Loucy (cell line): ENCODE measurements at regions not wholly inside any gene's neighbourhood (a gene's known extent, or its start where the extent isn't known, plus 50 kb on each side); places are given as distances from the start of the nearest gene placed in this dataset.

Source experiments
- H2AFZ ChIP-seq: fragments of 200-600 bp; sonication (generic); 2 replicates; pipeline ENCODE4 v1.6.0; 2016; ENCODE audit warnings: antibody characterized with exemption, mild to moderate bottlenecking, low read length, moderate library complexity
- H3F3A ChIP-seq: fragments of 200-600 bp; 2 replicates; pipeline ENCODE4 v1.6.0; 2016; ENCODE audit warnings: antibody characterized with exemption, low read depth, mild to moderate bottlenecking
- H3K27me3 ChIP-seq: fragments of 200-600 bp; sonication (generic); 2 replicates; pipeline ENCODE4 v1.6.1; 2014; ENCODE audit warnings: low read length, mild to moderate bottlenecking; ENCODE audit not compliant: insufficient read depth, poor library complexity, severe bottlenecking
- H3K36me3 ChIP-seq: fragments of 200-600 bp; sonication (generic); 2 replicates; pipeline ENCODE4 v1.6.1; 2016; ENCODE audit warnings: low read length; ENCODE audit not compliant: insufficient read depth
- H3K4me1 ChIP-seq: fragments of 200-600 bp; sonication (generic); 2 replicates; pipeline ENCODE4 v1.5.1; 2014; ENCODE audit warnings: low read length, mild to moderate bottlenecking; ENCODE audit not compliant: insufficient read depth, poor library complexity, severe bottlenecking
- H3K4me2 ChIP-seq: fragments of 200-600 bp; sonication (generic); 2 replicates; pipeline ENCODE4 v1.6.0; 2014; ENCODE audit warnings: antibody characterized with exemption, low read length, low read depth, mild to moderate bottlenecking; ENCODE audit not compliant: poor library complexity, severe bottlenecking
- H3K4me3 ChIP-seq: fragments of 200-600 bp; sonication (generic); 2 replicates; pipeline ENCODE4 v1.5.1; 2014; ENCODE audit warnings: low read length, mild to moderate bottlenecking, mixed read lengths; ENCODE audit not compliant: poor library complexity, severe bottlenecking
- H3K79me2 ChIP-seq: fragments of 200-600 bp; sonication (generic); 2 replicates; pipeline ENCODE4 v1.6.1; 2014; ENCODE audit warnings: low read length; ENCODE audit not compliant: insufficient read depth
- H3K9ac ChIP-seq: fragments of 200-600 bp; sonication (generic); 2 replicates; pipeline ENCODE4 v1.6.0; 2014; ENCODE audit warnings: mild to moderate bottlenecking, low read depth, low read length, moderate library complexity; ENCODE audit not compliant: poor library complexity, severe bottlenecking
- H3K9me2 ChIP-seq: fragments of 200-600 bp; sonication (generic); replicated peaks from 2 replicates; pipeline ENCODE4 v1.6.1; 2016; ENCODE audit warnings: low read depth, low read length, mixed read lengths
- H3K9me3 ChIP-seq: fragments of 200-600 bp; sonication (generic); 2 replicates; pipeline ENCODE4 v1.6.1; 2014; ENCODE audit warnings: mild to moderate bottlenecking, antibody characterized with exemption, low read length, low read depth; ENCODE audit not compliant: insufficient read depth
- H4K20me1 ChIP-seq: fragments of 200-600 bp; sonication (generic); 2 replicates; pipeline ENCODE4 v1.6.0; 2014; ENCODE audit warnings: antibody characterized with exemption, low read length, mild to moderate bottlenecking; ENCODE audit not compliant: insufficient read depth, poor library complexity, severe bottlenecking
- CTCF ChIP-seq: fragments of 200-600 bp; sonication (generic); conservative IDR thresholded peaks from 2 replicates; pipeline ENCODE4 v1.5.1; 2014; ENCODE audit warnings: mild to moderate bottlenecking, antibody characterized with exemption, low read length
- EZH2phosphoT487 ChIP-seq: fragments of 200-600 bp; IDR thresholded peaks from 2 replicates; pipeline ENCODE4 v1.6.1; 2018; ENCODE audit warnings: antibody characterized with exemption, mild to moderate bottlenecking, moderate library complexity, borderline replicate concordance

- no peaks in the 10 kb centered on the region for H3K79me2 ChIP-seq
- no peaks in the 10 kb centered on the region for H3K4me1 ChIP-seq
- no peak overlapping the region for H3K9ac ChIP-seq
- no peaks in the 10 kb centered on the region for H3K9me2 ChIP-seq
- no peaks in the 10 kb centered on the region for H4K20me1 ChIP-seq
- H3K4me3 ChIP-seq = no peak overlapping the region
- TF ChIP-seq EZH2phosphoT487 (no peak), CTCF (no peak)
- H3K4me2 ChIP-seq = no peak overlapping the region
- no peaks in the 10 kb centered on the region for H3F3A ChIP-seq
- no peak overlapping the region for H2AFZ ChIP-seq
- H3K27me3 ChIP-seq = no peaks in the 10 kb centered on the region
- no peaks in the 10 kb centered on the region for H3K36me3 ChIP-seq
- H3K9me3 ChIP-seq = no peaks in the 10 kb centered on the region; the same call in 1 of the 2 replicates
Measured at GRCh38 chr5:119811458-119811857, 182.1 kb downstream of the FAM170A start.

GRCh38 chr5:119814655-119815054 lies 185.3 kb downstream of the FAM170A start:
- Histone ChIP-seq H3K4me1 (no peaks in the 10 kb centered on the region), H3K9me3 (no peaks in the 10 kb centered on the region), H3K27me3 (no peaks in the 10 kb centered on the region), H3F3A (no peaks in the 10 kb centered on the region), H2AFZ (no peak overlapping the region), H3K9me2 (no peaks in the 10 kb centered on the region), H4K20me1 (no peaks in the 10 kb centered on the region), H3K9ac (no peak overlapping the region), H3K4me3 (no peak overlapping the region), H3K36me3 (no peaks in the 10 kb centered on the region), H3K4me2 (no peak overlapping the region), H3K79me2 (no peaks in the 10 kb centered on the region)
- no peak for TF ChIP-seq EZH2phosphoT487
- no peak for TF ChIP-seq CTCF

GRCh38 chr5:119816055-119816454 lies 186.7 kb downstream of the FAM170A start:
- TF ChIP-seq EZH2phosphoT487 (no peak), CTCF (no peak)
- no peak overlapping the region for H3K4me2 ChIP-seq
- H3K27me3 ChIP-seq = no peaks in the 10 kb centered on the region
- no peaks in the 10 kb centered on the region for H3K79me2 ChIP-seq
- no peaks in the 10 kb centered on the region for H3K4me1 ChIP-seq
- no peaks in the 10 kb centered on the region for H3F3A ChIP-seq
- H3K9me2 ChIP-seq = no peaks in the 10 kb centered on the region
- no peaks in the 10 kb centered on the region for H4K20me1 ChIP-seq
- H3K36me3 ChIP-seq = no peaks in the 10 kb centered on the region
- no peak overlapping the region for H3K9ac ChIP-seq
- no peak overlapping the region for H2AFZ ChIP-seq
- H3K4me3 ChIP-seq = no peak overlapping the region
- no peaks in the 10 kb centered on the region for H3K9me3 ChIP-seq
